Fibroblast of lung (primary cell): ENCODE measurements at regions not wholly inside any gene's neighbourhood (a gene's known extent, or its start where the extent isn't known, plus 50 kb on each side); places are given as distances from the start of the nearest gene placed in this dataset.

ENCODE experiments used
- EZH2 ChIP-seq: IDR thresholded peaks from 2 replicates; pipeline ENCODE4 v1.5.1; 2012; ENCODE audit warnings: low read length, control low read depth, mild to moderate bottlenecking; ENCODE audit errors: missing control alignments
- TF ChIP-seq, protein P1 (sequence below), 2 donors: IDR thresholded peaks in 1 of 2; conservative IDR thresholded peaks in 1 of 2; 1 replicate in 1 of 2; 2 replicates in 1 of 2; pipeline ENCODE4 v1.5.1; 2011 to 2012; ENCODE audit warnings: low read length in 2 of 2, control low read depth in 1 of 2, inconsistent platforms in 1 of 2, low read depth in 1 of 2, mild to moderate bottlenecking in 1 of 2

- TF ChIP-seq, protein P1, sequence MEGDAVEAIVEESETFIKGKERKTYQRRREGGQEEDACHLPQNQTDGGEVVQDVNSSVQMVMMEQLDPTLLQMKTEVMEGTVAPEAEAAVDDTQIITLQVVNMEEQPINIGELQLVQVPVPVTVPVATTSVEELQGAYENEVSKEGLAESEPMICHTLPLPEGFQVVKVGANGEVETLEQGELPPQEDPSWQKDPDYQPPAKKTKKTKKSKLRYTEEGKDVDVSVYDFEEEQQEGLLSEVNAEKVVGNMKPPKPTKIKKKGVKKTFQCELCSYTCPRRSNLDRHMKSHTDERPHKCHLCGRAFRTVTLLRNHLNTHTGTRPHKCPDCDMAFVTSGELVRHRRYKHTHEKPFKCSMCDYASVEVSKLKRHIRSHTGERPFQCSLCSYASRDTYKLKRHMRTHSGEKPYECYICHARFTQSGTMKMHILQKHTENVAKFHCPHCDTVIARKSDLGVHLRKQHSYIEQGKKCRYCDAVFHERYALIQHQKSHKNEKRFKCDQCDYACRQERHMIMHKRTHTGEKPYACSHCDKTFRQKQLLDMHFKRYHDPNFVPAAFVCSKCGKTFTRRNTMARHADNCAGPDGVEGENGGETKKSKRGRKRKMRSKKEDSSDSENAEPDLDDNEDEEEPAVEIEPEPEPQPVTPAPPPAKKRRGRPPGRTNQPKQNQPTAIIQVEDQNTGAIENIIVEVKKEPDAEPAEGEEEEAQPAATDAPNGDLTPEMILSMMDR (conservative IDR thresholded peaks at IDR 0.05 in 1 of 2, IDR thresholded peaks at IDR 0.05 in 1 of 2; ENCODE audit: low read depth in 1 of 2, low read length in 2 of 2) = no peak
- TF ChIP-seq EZH2 = no peak
Measured at GRCh38 chr7:47125529-47125928, 456.4 kb downstream of the TNS3 start.
